ENCODE measurements at regions not wholly inside any gene's neighbourhood (a gene's known extent, or its start where the extent isn't known, plus 50 kb on each side); places are given as distances from the start of the nearest gene placed in this dataset.
"Not testable (repeated sequence)": the region's sequence is repeated elsewhere in the genome, so short reads cannot be mapped to it uniquely, and the experiment has no call there.

- Histone ChIP-seq H3K4me3 (no peak overlapping the region), H3K27ac (no peak overlapping the region), H3K36me3 (no peaks in the 10 kb centered on the region), H3K4me1 (no peaks in the 10 kb centered on the region), H3K27me3 (no peaks in the 10 kb centered on the region), H3K9me3 (no peaks in the 10 kb centered on the region)
- DNase-seq: no peak
- 63 to 77% methylated on average over 4 of the region's 4 CpGs for WGBS, 2 donors (ENCODE audit: low coverage in 1 of 2)
- TF ChIP-seq CTCF (IDR thresholded peaks at IDR 0.05) (no peak), POLR2A (IDR thresholded peaks at IDR 0.05) (no peak), POLR2AphosphoS5 (IDR thresholded peaks at IDR 0.05) (no peak), EP300 (IDR thresholded peaks at IDR 0.05; ENCODE audit: low read depth) (no peak)
- intact Hi-C loops (cut with DNase I; ENCODE audit: low total_unique reads) (no loop called here), in situ Hi-C loops (cut with MboI; ENCODE audit: low pct_ligation_motif_present in 1 of 4, low pct_unique_long_range_greater_than_20kb in 1 of 4, low sequenced_read_pairs in 3 of 4) (loop anchor here (25.0 kb wide), 4 partner anchors 187 to 937 kb away; partner anchors contain the start of gene NXPH2 (in 2 of the 4))
Observed at GRCh38 chr2:137900421-137901141, 63.7 kb upstream of the HNMT start.

GRCh38 chr2:137910641-137911040 is 53.6 kb upstream of the HNMT start:
- Histone ChIP-seq H3K9me3 (no peaks in the 10 kb centered on the region), H3K27ac (no peak overlapping the region), H3K36me3 (no peaks in the 10 kb centered on the region), H3K4me3 (no peak overlapping the region), H3K4me1 (peaks cover 0 to 3% (median 0%) of the 10 kb centered on the region in 4 donors), H3K27me3 (no peaks in the 10 kb centered on the region)
- 30% methylated on average over 4 of the region's 4 CpGs for WGBS, 2 donors (ENCODE audit: low coverage in 1 of 2)
- in situ Hi-C loops (cut with MboI; ENCODE audit: low pct_ligation_motif_present in 1 of 4, low pct_unique_long_range_greater_than_20kb in 1 of 4, low sequenced_read_pairs in 3 of 4) (loop anchor here (10.0 to 25.0 kb wide), 6 partner anchors 174 to 927 kb away; partner anchors contain the start of gene NXPH2 (in 2 of the 4)), intact Hi-C loops (cut with DNase I; ENCODE audit: low total_unique reads) (loop anchor here (5.0 kb wide), 1 partner anchor 917 kb away; no protein-coding TSS in a partner anchor)
- DNase-seq: no peak
- TF ChIP-seq POLR2A (IDR thresholded peaks at IDR 0.05): no peak
- no peak for TF ChIP-seq EP300 (IDR thresholded peaks at IDR 0.05; ENCODE audit: low read depth)
- TF ChIP-seq CTCF (IDR thresholded peaks at IDR 0.05): peak; percentile 56 to 65 (median 59)

GRCh38 chr2:137912371-137912770 is 51.9 kb upstream of the HNMT start:
- Histone ChIP-seq H3K36me3 (no peaks in the 10 kb centered on the region), H3K4me1 (peaks cover 0 to 3% (median 0%) of the 10 kb centered on the region in 4 donors), H3K9me3 (no peaks in the 10 kb centered on the region), H3K27ac (no peak overlapping the region), H3K27me3 (no peaks in the 10 kb centered on the region), H3K4me3 (no peak overlapping the region)
- no peak for DNase-seq
- 39 to 65% methylated on average over 2 of the region's 2 CpGs for WGBS, 2 donors (ENCODE audit: low coverage in 1 of 2)
- TF ChIP-seq EP300 (IDR thresholded peaks at IDR 0.05; ENCODE audit: low read depth): no peak
- TF ChIP-seq CTCF (IDR thresholded peaks at IDR 0.05): no peak
- no peak for TF ChIP-seq POLR2A (IDR thresholded peaks at IDR 0.05)
- TF ChIP-seq POLR2AphosphoS5 (IDR thresholded peaks at IDR 0.05): no peak
- intact Hi-C loops (cut with DNase I; ENCODE audit: low total_unique reads) (loop anchor here (5.0 kb wide), 1 partner anchor 915 kb away; no protein-coding TSS in a partner anchor), in situ Hi-C loops (cut with MboI; ENCODE audit: low pct_ligation_motif_present in 1 of 4, low pct_unique_long_range_greater_than_20kb in 1 of 4, low sequenced_read_pairs in 3 of 4) (loop anchor here (10.0 to 25.0 kb wide), 6 partner anchors 172 to 925 kb away; partner anchors contain the start of gene NXPH2 (in 2 of the 4))

GRCh38 chr2:137913169-137913568 is 51.1 kb upstream of the HNMT start:
- Histone ChIP-seq H3K36me3 (no peaks in the 10 kb centered on the region), H3K4me1 (peaks cover 0 to 3% (median 0%) of the 10 kb centered on the region in 4 donors), H3K9me3 (no peaks in the 10 kb centered on the region), H3K4me3 (no peak overlapping the region), H3K27me3 (no peaks in the 10 kb centered on the region), H3K27ac (no peak overlapping the region)
- in situ Hi-C loops (cut with MboI; ENCODE audit: low pct_ligation_motif_present in 1 of 4, low pct_unique_long_range_greater_than_20kb in 1 of 4, low sequenced_read_pairs in 3 of 4): loop anchor here (10.0 to 25.0 kb wide), 6 partner anchors 172 to 924 kb away; partner anchors contain the start of gene NXPH2 (in 2 of the 4)
- intact Hi-C loops (cut with DNase I; ENCODE audit: low total_unique reads): loop anchor here (5.0 kb wide), 1 partner anchor 914 kb away; no protein-coding TSS in a partner anchor
- TF ChIP-seq EP300 (IDR thresholded peaks at IDR 0.05; ENCODE audit: low read depth) (no peak), CTCF (IDR thresholded peaks at IDR 0.05) (no peak), POLR2A (IDR thresholded peaks at IDR 0.05) (no peak)
- 83 to 92% methylated on average over 2 to 4 of the region's 4 CpGs for WGBS, 2 donors (ENCODE audit: low coverage in 1 of 2)
- DNase-seq: no peak

GRCh38 chr2:137913648-137914047 is 50.6 kb upstream of the HNMT start:
- H3K27ac ChIP-seq, H3K4me1 ChIP-seq, DNase-seq, H3K36me3 ChIP-seq, H3K9me3 ChIP-seq, H3K4me3 ChIP-seq, H3K27me3 ChIP-seq: not testable (repeated sequence)
- in situ Hi-C loops (cut with MboI; ENCODE audit: low pct_ligation_motif_present in 1 of 4, low pct_unique_long_range_greater_than_20kb in 1 of 4, low sequenced_read_pairs in 3 of 4): loop anchor here (10.0 to 25.0 kb wide), 6 partner anchors 171 to 924 kb away; partner anchors contain the start of gene NXPH2 (in 2 of the 4)
- WGBS, 2 donors (ENCODE audit: low coverage in 1 of 2): 71 to 100% methylated on average over 1 to 2 of the region's 2 CpGs
- intact Hi-C loops (cut with DNase I; ENCODE audit: low total_unique reads): loop anchor here (5.0 kb wide), 1 partner anchor 914 kb away; no protein-coding TSS in a partner anchor
